ENCODE measurements at regions not wholly inside any gene's neighbourhood (a gene's known extent, or its start where the extent isn't known, plus 50 kb on each side); places are given as distances from the start of the nearest gene placed in this dataset.

- Mint-ChIP-seq H3K27me3 (ENCODE audit: unreplicated experiment) (peaks cover 3% of the 10 kb centered on the region), H3K27ac (ENCODE audit: unreplicated experiment) (no peak overlapping the region), H3K4me3 (ENCODE audit: unreplicated experiment) (no peak overlapping the region), H3K4me1 (ENCODE audit: unreplicated experiment) (no peaks in the 10 kb centered on the region), H3K9me3 (ENCODE audit: unreplicated experiment) (no peaks in the 10 kb centered on the region), H3K36me3 (ENCODE audit: low read depth, unreplicated experiment) (no peaks in the 10 kb centered on the region)
- TF ChIP-seq CTCF (IDR thresholded peaks at IDR 0.05; ENCODE audit: unreplicated experiment), result no peak
- no peak for DNase-seq (ENCODE audit: low spot score)
Observed at GRCh38 chr14:85732031-85732430, 202.1 kb downstream of the FLRT2 start.

- Mint-ChIP-seq H3K27me3 (ENCODE audit: unreplicated experiment) (peaks cover 3% of the 10 kb centered on the region), H3K36me3 (ENCODE audit: low read depth, unreplicated experiment) (no peaks in the 10 kb centered on the region), H3K4me3 (ENCODE audit: unreplicated experiment) (no peak overlapping the region), H3K4me1 (ENCODE audit: unreplicated experiment) (no peaks in the 10 kb centered on the region), H3K27ac (ENCODE audit: unreplicated experiment) (no peak overlapping the region), H3K9me3 (ENCODE audit: unreplicated experiment) (no peaks in the 10 kb centered on the region)
- no peak for DNase-seq (ENCODE audit: low spot score)
- TF ChIP-seq CTCF (IDR thresholded peaks at IDR 0.05; ENCODE audit: unreplicated experiment), result no peak
Observed at GRCh38 chr14:85731186-85731585, 201.2 kb downstream of the FLRT2 start.

GRCh38 chr14:85728476-85729065, 198.6 kb downstream of the FLRT2 start:
- H3K4me1 Mint-ChIP-seq (ENCODE audit: unreplicated experiment), result no peaks in the 10 kb centered on the region
- H3K36me3 Mint-ChIP-seq (ENCODE audit: low read depth, unreplicated experiment), result no peaks in the 10 kb centered on the region
- H3K27me3 Mint-ChIP-seq (ENCODE audit: unreplicated experiment), result peaks cover 2% of the 10 kb centered on the region
- no peak overlapping the region for H3K4me3 Mint-ChIP-seq (ENCODE audit: unreplicated experiment)
- no peak for DNase-seq (ENCODE audit: low spot score)
- H3K9me3 Mint-ChIP-seq (ENCODE audit: unreplicated experiment), result no peaks in the 10 kb centered on the region
- no peak for TF ChIP-seq CTCF (IDR thresholded peaks at IDR 0.05; ENCODE audit: unreplicated experiment)
- H3K27ac Mint-ChIP-seq (ENCODE audit: unreplicated experiment), result no peak overlapping the region

GRCh38 chr14:85714069-85714468, 184.1 kb downstream of the FLRT2 start:
- no peaks in the 10 kb centered on the region for H3K27me3 Mint-ChIP-seq (ENCODE audit: unreplicated experiment)
- no peak overlapping the region for H3K4me3 Mint-ChIP-seq (ENCODE audit: unreplicated experiment)

More at GRCh38 chr14:85714069-85714468, 184.1 kb downstream of the FLRT2 start:
- no peak for TF ChIP-seq CTCF (IDR thresholded peaks at IDR 0.05; ENCODE audit: unreplicated experiment)
- H3K27ac Mint-ChIP-seq (ENCODE audit: unreplicated experiment), result no peak overlapping the region
- no peak for DNase-seq (ENCODE audit: low spot score)
- H3K4me1 Mint-ChIP-seq (ENCODE audit: unreplicated experiment), result no peaks in the 10 kb centered on the region
- H3K36me3 Mint-ChIP-seq (ENCODE audit: low read depth, unreplicated experiment), result no peaks in the 10 kb centered on the region
- no peaks in the 10 kb centered on the region for H3K9me3 Mint-ChIP-seq (ENCODE audit: unreplicated experiment)
